ENCODE measurements at regions not wholly inside any gene's neighbourhood (a gene's known extent, or its start where the extent isn't known, plus 50 kb on each side); places are given as distances from the start of the nearest gene placed in this dataset.

DNA sequence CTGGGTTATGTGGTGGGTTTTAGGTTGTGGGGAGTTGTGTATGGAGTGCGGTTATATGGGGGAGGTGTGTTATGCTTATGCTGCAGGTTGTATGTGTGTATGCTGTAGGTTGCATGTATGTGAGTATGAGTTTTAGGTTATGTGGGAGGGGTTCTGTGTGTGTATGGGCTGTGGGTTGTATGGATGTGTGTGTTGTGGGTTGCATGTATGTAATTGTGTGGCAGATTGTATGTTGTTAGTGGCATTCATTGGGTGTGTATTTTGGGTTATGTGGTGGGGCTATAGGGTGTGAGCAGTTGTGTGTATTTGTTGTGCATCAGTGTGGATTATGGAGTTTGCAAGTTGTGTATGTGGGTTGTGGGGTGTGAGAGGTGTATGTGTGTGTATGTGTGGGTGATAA, 277.4 kb downstream of the NPIPA8 start:
- DNase-seq (ENCODE audit: low spot score), result no peak

DNA sequence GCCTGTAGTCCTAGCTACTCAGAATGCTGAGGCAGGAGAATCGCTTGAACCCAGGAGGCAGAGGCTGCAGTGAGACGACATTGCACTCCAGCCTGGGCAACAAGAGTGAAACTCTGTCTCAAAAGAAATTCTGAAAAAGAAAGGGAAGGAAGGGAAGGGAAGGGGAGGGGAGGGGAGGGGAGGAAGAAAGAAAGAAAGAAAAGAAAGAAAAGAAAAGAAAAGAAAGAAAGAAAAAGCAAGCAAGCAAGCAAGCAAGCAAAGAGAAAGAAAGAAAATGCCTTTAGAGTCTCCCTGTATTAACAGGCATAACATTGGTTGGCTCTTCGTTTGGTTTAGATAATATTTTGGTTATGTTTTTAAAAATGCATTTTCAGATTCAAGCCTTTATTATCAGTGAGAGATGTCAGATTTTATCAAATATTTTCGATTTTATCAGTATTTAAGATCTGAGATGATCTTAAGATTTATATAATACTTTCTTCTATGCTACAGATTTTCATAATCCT, 281.1 kb downstream of the NPIPA8 start:
- DNase-seq (ENCODE audit: low spot score), result no peak

DNA sequence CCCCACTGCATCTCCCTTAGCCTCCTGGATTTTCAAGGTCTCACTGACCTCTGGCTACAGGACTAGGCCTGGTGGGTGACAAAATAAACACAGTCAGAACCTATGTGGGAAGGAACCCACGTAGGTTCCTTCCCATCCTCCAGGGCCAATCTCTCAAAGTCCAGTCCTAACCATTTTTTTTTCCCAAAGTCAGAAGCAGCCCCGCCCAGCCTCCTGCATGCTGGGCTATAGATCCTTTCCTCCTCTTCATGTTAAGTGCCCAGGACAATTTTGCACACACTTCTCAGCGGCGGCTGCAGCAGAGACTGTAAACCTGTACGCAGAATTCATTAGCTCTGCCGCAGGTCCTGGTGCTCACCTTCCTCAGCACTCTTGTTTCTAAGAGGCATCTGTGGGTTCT, 285.8 kb downstream of the NPIPA8 start:
- DNase-seq (ENCODE audit: low spot score), result no peak

DNA sequence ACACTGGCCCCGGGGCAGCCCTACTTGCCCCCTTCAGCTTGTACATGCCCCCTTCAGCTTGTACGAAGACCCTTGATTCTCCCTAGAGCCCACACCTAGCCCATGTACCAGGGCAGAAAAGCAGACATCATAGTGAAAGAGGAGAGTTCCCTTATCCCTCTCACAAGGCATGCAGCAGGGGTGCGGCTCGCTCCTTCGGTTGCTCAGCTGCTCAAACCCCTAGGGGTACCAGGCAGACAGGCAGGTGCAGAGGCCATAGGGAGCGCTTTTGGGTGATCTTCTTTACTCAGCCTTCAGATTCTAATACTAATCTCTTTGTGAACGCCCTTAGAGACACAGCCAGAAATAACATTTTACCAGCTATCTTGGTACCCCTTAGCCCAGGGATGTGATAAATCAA, 286.3 kb downstream of the NPIPA8 start:
- no peak for DNase-seq (ENCODE audit: low spot score)

DNA sequence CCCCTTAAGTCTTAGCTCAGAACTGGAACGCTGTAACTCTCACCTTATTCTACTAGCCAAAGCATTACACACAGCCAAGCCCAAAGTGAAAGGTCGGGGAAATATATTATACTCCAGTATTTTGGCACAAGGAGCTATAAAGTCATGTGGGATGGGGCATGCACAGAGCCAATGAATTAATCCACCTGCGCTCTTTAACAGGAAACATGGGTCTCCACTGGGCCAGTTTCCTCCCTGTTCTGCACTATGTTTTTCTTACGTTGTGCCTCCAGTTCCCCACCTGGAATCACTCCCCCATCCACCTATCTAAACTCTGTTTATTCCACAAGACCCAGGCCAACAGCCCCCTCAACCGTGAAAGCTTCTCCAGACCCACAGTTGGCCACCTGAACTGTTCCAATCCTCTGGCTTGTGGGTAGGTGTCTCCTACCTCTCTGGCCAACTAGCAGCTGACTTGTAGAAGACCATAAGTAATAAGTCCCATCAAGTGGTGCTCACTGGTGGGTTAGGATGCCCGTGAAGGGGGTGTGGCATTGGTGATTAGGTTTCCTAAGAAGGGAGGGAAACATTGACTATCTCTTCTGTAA, 286.9 kb downstream of the NPIPA8 start:
- DNase-seq (ENCODE audit: low spot score), result no peak

DNA sequence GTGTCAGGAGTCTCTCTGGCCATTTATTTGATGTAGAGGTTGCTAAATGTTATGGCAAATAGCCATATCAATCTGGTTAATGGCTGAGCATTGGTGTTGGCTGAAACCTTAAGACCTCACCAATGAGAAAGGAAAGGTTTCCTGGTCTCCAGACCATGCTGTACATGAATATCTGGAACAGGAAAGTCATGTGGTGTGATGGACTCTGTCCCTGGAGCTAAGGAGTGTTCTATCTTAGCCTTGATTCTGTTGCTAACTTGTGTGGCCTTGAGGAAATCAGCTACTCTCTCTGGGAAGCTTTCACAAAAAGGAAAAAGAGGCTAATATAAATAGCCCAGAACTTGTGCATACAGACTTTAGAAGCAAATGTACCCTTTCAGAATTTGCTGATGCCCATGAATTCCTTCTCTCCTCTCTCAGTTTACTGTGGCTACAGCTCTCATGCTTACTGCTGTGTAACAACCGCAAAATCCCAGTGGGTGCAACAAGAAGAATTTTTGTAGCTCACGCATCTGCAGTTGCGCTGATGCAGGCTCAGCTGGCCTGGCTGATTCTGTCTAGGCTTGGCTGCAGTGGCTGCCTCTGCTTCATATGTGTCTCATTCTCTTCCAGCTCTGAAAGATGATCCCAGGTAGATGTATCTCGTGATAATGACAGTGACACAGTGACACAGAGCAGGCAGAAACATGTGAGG, 287.5 kb downstream of the NPIPA8 start:
- DNase-seq (ENCODE audit: low spot score), result no peak

DNA sequence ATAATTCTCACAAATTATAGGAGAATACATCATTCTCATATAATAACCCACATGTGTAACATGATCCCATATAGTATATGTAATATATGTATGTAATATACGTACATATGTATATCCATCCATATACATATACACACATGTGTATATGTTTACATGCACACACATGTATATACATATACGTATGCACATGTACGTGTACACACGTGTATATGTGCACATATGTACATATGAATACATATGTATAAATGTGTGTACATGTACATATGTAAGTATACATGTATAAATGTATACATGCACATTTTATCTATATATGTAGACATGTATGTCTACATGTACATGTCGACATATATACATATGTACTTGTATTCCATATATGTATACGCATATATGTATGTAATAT, 288.8 kb downstream of the NPIPA8 start:
- no peak for DNase-seq (ENCODE audit: low spot score)

DNA sequence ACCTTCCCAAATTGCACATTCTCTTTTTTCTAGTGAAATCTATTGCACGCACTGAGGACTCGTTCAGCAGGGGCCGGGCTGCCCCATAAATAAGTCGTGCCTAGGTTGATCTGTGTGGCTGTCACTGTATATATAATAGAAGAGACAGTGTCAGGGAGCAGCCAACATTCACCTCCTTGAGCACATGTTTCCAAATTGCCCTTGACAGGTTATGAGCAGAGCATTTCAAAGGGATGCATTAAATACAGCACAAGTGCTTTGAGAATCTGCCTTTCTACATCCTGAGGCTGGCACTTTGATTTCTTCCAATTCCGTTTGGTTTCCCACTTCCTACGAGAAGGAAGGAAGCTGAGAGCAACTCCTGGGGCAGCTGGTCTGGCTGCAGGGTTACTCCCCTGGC, 291.2 kb downstream of the NPIPA8 start:
- no peak for DNase-seq (ENCODE audit: low spot score)

DNA sequence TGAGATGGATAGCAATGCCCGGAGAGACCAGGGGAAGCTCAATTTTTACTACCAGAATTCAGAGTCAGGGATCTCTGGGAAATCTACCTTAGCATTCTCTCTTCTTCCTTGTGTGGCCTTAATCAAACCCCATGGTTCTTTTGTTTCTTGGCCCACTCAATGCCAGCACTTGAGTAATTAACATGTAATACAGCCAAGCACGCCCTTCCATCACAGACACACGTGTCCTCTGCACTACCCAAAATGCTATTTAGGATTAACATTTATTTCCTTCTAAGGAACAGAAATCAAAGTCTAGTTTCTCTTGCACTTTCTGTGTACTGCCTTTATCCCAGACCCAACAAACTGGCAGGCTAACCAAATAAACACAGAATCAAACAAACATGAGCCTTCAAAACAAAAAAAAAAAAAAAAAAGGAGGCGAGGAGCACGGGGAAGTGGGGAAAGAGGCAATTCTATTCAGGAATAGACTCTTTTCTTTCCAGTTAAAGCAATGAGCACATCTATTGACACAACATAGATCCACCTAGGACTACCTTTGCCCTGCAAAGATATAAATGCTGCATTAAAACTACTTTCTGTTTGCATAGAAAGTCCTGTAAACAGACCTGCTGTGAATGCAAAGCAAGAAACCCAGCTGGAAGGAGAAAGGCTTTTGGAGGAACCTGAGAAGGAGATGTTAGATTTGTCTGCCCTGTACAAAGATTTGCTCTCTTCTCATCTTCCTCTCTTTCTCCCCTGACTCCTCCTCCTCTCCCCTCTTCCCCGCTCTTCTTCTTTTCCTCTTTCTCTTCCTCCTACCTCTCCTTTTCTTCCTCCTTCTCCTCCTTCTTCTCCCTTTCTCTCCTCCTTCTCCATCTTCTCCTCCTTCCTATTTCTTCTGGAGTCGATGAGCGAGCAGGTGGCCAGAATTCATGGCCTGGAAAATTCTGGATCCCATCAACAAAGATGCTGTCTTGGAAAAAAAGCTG, 294.4 kb downstream of the NPIPA8 start:
- no peak for DNase-seq (ENCODE audit: low spot score)

DNA sequence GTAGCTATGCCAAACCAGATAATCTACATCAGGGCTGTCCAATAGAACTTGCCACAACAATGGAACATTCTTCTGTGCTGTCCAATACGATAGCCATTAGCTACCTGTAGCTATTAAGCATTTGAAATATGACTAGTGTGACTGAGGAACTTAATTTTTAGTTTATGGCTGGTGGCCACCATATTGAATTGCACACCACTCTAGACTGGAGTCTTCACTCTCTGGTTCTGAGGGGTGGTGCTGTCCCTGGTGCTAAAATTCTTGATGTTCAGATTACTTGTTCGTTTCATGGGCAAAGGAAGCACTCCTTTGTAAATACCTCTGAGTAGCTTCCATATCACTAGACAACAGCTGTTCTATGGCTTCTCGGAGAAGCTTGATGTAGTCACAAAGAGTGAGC, 296.6 kb downstream of the NPIPA8 start:
- DNase-seq (ENCODE audit: low spot score), result no peak

DNA sequence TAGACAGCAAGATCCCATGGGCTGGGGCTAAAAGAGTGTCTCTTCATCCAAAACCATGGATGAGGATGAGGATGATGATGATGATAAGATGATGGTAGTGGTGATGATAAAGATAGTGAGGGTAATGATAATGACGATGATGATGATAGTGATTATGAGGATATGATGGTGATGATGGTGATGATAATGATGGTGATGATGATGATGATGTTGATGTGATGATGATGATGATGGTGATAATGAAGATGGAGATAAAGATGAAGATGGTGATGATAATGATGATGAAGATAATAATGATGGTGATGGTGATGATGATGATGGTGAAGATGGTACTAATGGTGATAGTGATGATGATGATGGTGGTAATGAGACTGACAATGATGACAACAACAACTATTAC, 299.5 kb downstream of the NPIPA8 start:
- DNase-seq (ENCODE audit: low spot score), result no peak

DNA sequence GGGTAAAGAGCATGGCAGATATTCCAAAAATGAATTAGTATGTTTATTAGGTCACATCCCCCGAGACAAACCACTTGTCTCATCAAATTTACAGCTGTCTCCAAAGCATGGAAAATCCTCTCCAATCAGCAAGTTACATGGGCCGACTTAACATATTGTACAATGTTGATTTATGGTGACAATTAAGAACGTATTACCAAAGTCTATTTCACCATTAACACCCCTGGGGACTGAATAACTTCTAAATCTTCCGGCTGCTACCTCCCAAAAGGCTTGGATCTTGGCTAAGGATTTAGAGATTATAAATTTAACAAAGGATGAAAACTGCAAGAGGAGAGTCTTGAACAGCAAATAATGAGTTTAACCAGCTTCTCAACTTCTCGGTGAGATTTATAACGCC, 311.9 kb downstream of the NPIPA8 start:
- no peak for DNase-seq (ENCODE audit: low spot score)

DNA sequence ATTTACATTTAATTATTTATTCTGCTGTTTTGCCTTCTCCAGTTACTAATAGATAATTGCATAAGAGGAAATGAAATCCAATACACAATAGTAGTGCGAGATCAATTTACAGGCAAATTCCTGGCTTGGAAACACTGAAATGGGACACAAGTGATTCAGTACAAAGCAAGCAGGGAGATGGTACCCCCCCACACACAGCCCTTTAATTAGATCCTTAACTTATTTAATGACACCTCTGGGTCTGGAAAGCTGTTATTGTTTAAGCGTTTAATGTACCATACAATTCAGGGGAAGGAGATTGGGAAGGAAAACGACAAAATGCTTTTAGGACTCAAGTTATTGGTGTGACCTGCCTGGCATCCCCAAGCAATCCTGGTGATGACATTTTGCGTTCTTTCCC, 318.2 kb downstream of the NPIPA8 start:
- DNase-seq (ENCODE audit: low spot score), result no peak

DNA sequence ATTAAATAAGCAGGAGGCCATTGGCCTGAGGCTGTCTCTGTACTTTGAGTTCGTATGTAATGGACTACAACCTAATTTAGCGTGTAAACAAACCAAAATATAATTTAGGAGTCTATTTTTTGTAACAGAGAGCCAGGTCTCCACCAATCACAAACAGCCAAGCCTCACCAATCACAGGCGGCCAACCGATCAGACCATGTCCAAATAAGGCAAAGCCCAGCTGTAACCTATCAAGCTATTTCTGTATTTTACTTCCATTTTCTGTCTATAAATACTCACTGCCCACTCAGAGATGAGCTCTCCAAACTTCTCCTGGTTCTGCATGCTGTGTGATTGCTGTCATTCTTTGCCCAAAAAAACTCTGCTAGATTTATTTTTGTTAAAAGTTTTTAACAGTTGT, 322.7 kb downstream of the NPIPA8 start:
- no peak for DNase-seq (ENCODE audit: low spot score)

DNA sequence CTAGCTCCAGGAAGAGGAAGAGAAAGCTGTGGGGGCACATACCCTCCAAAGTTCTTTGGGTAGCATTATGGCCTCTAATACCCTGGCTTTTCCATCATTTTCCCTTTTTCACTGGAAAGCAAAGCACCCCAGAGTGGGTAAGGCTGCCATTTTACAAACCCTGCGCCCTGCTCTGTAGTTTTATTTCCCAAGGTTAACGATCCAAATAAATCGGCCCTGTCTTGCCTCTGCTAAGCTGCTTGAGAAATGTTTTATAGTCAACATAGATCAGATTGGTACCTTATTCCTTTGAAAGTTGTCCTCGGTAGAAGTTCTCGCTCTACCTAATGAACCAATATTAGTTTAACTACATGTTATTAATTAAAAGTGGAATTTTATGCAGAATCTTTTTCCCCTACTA, 328.2 kb downstream of the NPIPA8 start:
- DNase-seq (ENCODE audit: low spot score), result no peak

DNA sequence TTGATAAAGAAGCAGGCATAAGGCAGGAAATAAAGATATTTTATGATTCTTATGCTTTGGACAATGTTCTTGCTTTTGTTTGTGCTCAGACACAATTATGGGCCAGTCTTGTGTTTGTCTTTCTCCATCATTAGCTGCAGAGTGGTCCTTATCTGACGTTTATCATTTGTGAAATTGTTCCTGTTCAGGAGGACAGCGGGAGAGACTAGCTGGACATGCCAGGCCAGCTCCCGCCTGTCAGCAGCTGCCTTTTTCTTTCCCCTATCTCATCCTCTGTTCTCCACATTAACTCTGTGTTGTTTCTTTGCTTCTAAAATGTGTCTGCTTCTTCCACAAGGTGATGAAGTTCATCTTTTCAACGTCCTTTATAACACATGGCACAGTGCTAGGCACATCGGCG, 333.5 kb downstream of the NPIPA8 start:
- no peak for DNase-seq (ENCODE audit: low spot score)

DNA sequence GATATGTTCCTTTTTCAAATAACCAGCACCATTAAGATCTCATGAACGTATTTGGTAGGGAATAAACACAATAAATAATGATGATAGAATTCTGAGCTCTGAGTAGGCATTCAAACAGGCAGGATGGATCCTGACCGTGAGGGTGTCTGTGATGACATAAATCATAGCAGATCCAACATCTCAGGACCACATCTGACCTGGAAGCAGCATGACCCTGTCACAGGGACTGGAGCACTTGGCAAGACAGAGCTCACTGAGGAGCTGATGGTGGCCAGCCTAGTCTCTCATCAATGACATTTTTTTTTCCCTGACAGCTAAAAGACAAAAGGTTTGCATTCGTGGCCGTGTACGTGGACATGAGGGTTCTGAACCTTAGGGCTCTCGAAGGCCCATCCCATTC, 337.5 kb downstream of the NPIPA8 start:
- DNase-seq (ENCODE audit: low spot score), result no peak

DNA sequence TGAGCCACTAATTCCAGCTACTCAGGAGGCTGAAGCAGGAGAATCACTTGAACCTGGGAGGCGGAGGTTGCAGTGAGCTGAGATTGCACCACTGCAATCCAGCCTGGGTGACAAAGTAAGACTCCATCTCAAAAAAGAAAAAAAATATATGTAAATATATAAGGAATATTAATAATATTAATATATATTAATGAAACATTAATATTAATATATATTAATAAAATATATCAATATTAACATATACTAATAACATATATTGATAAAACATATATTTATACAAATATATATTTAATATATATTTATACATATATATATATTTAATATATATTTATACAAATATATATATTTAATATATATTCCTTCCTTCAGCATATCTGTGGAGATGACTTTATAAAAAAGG, 338.0 kb downstream of the NPIPA8 start:
- no peak for DNase-seq (ENCODE audit: low spot score)

DNA sequence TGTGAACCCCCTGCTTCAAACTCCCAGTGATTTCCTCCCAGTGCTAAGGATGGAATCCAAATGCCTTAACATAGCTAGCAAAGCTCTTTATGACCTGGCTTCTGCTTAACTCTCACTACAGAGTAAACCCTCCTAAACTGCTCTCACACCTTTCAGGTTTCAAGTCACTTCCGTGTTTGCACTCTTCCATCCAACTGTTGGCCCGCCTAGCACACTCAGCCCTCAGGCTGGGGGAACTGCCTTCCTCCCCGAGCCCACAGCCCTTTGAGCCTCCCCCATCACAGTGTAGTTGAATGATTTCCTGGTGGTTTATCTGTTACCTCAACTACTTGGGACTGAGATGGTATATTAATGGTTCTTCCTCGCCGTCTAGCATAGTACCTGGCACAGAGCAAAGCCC, 342.5 kb downstream of the NPIPA8 start:
- no peak for DNase-seq (ENCODE audit: low spot score)

DNA sequence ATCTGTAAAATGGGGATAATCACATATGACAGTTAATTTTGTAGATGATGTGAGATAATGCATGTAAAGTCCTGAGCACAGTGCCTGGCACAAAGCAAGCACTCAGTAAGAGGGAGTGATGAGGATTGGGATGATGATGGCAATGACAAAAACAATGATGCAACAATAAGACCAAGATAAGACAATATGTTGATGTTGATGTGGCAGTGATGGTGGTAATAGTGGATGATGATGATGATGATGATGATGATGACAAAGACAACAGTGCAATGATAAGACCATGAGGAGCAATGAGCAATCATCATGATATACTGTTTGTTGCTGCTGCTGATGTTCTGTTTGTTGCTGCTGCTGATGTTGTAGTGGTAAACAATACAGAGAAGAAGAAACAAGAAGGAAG, 344.1 kb downstream of the NPIPA8 start:
- no peak for DNase-seq (ENCODE audit: low spot score)

DNA sequence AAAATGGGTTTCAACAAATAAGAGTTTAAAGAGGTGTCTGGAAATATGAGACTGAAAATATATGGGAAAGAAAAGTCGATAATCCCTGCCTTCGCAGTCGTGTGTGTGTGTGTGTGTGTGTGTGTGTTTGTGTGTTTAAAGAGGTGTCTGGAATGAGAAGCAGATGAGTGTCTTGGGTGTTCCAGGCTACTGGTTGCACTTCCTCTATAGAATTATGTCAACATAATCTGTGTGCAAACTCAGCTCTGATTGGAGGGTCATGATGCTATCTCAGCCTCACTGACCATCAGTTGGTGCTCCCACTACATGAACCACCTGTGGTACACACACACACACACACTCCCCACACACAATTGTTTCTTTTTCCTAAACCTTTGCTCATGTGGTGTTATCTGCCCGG, 347.3 kb downstream of the NPIPA8 start:
- no peak for DNase-seq (ENCODE audit: low spot score)

DNA sequence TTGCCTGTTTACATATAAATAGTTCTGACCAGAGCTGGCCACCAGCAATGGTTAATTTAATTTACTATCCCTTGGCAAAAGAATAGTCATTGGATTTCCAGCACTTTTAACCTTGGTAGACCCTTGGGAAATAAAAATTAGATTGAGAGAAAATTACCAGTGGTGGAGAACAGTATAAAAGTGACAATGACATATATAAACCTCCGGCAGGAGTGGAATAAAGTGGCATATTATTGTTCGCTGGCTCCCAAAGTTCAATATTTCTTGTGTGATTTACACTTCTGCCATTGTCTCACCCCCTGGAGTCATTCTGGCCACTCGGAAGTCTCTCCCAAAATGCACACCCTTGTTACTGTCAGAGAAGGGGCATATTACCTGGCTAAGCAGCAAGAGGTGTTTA, 347.7 kb downstream of the NPIPA8 start:
- DNase-seq (ENCODE audit: low spot score), result no peak

DNA sequence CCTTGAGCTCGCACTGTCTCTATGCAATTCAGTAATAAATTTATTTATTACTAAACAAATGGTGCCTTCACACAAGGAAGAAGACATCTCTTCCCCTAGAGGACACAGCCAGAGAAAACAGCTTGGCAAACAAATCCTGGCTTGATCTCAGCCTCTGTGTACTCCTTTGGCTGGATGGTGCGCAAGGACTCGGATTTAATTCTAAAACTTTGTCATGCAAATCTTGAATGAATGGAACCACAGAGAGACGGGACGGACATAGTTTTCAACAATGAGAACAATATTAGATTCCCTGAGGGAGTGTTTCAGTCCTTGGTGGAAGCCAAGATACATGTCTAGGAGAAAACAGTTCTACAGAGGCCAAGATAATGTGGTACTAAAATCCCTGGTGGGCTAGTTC, 349.5 kb downstream of the NPIPA8 start:
- no peak for DNase-seq (ENCODE audit: low spot score)
